Spleen (tissue), 7 donors: ENCODE measurements at regions not wholly inside any gene's neighbourhood (a gene's known extent, or its start where the extent isn't known, plus 50 kb on each side); places are given as distances from the start of the nearest gene placed in this dataset.

ENCODE experiments used
- POLR2AphosphoS5 ChIP-seq, 3 donors: sonication (generic); formaldehyde crosslinking; IDR thresholded peaks; one replicate each; pipeline ENCODE4 v1.5.1; 2017; ENCODE audit warnings: antibody characterized with exemption in 3 of 3
- TF ChIP-seq, protein P1 (sequence below), 11 experiments: fragments of 200-600 bp in 7 of 11; fragments of 450-650 bp in 4 of 11; sonication (generic) in 4 of 11; IDR thresholded peaks in 8 of 11; conservative IDR thresholded peaks in 3 of 11; 1 replicate in 7 of 11; 2 replicates in 4 of 11; pipeline versions ENCODE4 v1.4.0 to v1.8.0; 2016 to 2021; ENCODE audit warnings: antibody characterized with exemption in 11 of 11, inconsistent platforms in 4 of 11, mild to moderate bottlenecking in 1 of 11
- donor health status: DM: no; HTN: no; CAD: no; lungs with moderate emphysema.
- donor health status: DM: no; HTN: no; CAD: no.
- donor health status: DM: no; HTN: no; CAD: no.

DNA sequence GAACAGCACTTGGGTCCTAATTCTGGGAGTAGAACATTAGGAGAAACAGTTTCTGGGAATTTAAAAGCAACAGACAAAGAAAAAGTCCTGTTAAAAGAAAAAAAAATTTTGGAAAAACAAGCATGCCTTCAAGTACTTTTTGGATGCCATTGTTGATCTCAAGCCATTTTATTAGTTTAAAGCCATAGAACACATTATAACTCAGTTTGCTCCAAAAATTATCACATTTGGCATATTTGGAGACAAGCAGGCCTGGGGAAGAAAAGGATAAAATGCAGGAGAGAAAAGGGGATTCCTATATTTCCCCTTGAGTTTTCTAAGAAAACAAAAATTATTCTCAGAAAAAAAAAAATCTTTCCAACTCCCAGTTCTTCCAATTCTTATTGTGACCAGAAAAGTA lies 146.8 kb downstream of the TENT5C start:
- TF ChIP-seq, protein P1, sequence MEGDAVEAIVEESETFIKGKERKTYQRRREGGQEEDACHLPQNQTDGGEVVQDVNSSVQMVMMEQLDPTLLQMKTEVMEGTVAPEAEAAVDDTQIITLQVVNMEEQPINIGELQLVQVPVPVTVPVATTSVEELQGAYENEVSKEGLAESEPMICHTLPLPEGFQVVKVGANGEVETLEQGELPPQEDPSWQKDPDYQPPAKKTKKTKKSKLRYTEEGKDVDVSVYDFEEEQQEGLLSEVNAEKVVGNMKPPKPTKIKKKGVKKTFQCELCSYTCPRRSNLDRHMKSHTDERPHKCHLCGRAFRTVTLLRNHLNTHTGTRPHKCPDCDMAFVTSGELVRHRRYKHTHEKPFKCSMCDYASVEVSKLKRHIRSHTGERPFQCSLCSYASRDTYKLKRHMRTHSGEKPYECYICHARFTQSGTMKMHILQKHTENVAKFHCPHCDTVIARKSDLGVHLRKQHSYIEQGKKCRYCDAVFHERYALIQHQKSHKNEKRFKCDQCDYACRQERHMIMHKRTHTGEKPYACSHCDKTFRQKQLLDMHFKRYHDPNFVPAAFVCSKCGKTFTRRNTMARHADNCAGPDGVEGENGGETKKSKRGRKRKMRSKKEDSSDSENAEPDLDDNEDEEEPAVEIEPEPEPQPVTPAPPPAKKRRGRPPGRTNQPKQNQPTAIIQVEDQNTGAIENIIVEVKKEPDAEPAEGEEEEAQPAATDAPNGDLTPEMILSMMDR (IDR thresholded peaks at IDR 0.05 in 8 of 11, conservative IDR thresholded peaks at IDR 0.05 in 3 of 11): no peak
- TF ChIP-seq POLR2AphosphoS5 (IDR thresholded peaks at IDR 0.05): no peak
